ENCODE measurements at regions not wholly inside any gene's neighbourhood (a gene's known extent, or its start where the extent isn't known, plus 50 kb on each side); places are given as distances from the start of the nearest gene placed in this dataset.

DNA sequence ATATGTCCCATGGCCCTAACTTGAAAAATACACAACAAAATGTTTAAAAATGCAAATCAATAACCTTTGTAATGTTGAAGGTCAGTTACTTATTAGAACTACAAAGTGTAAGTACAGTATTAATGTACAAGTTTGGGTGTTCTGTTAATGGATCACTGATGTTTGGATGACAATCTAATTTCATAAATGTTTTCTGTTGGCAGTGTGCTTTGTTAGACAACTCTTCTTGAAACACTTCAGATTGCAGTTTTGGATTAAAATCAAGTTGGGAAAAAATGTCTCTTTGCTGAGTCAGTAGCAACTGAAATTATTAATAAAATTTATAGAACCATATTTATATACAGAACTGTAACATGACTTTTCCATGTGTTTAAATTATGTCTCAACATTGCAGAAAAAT is 1063.5 kb upstream of the PCDH9 start:
- Histone ChIP-seq H3F3A (replicated peaks; ENCODE audit: insufficient read depth) (no peaks in the 10 kb centered on the region), H2AFZ (ENCODE audit: low read depth) (no peak overlapping the region), H3K27ac (ENCODE audit: low read depth in 2 of 2, low read length in 1 of 2) (no peak overlapping the region), H3K27me3 (ENCODE audit: insufficient read depth) (no peaks in the 10 kb centered on the region), H3K9me3 (no peaks in the 10 kb centered on the region), H3K4me2 (no peak overlapping the region), H4K20me1 (ENCODE audit: insufficient read depth) (no peaks in the 10 kb centered on the region), H3K36me3 (replicated peaks in 1 of 2; ENCODE audit: control insufficient read depth in 1 of 2, insufficient read depth in 2 of 2, low read length in 1 of 2) (no peaks in the 10 kb centered on the region), H3K4me3 (ENCODE audit: low read depth in 2 of 2, low read length in 1 of 2) (no peak overlapping the region), H3K9me2 (no peaks in the 10 kb centered on the region), H3K9ac (no peak overlapping the region), H3K79me2 (ENCODE audit: insufficient read depth) (no peaks in the 10 kb centered on the region), H3K4me1 (ENCODE audit: control insufficient read depth in 1 of 2, insufficient read depth in 2 of 2, low read depth in 1 of 2, low read length in 1 of 2) (no peaks in the 10 kb centered on the region; a peak in 1 of 4 replicates)
- DNase-seq = no peak
- ChIA-PET CTCF (no interaction called here), POLR2A (no interaction called here)
- no peak for TF ChIP-seq TEAD4 (IDR thresholded peaks at IDR 0.05; ENCODE audit: borderline replicate concordance, insufficient read depth)
- TF ChIP-seq MEF2A (IDR thresholded peaks at IDR 0.05; ENCODE audit: borderline replicate concordance, low read depth) = no peak
- no peak for TF ChIP-seq RXRA (IDR thresholded peaks at IDR 0.05; ENCODE audit: borderline replicate concordance, low read depth)
- TF ChIP-seq, protein P1, sequence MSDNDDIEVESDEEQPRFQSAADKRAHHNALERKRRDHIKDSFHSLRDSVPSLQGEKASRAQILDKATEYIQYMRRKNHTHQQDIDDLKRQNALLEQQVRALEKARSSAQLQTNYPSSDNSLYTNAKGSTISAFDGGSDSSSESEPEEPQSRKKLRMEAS (IDR thresholded peaks at IDR 0.05; ENCODE audit: low read depth) = no peak
- no peak for TF ChIP-seq FOXJ3 (CRISPR knock-in tag; IDR thresholded peaks at IDR 0.05)
- no peak for TF ChIP-seq GATA2 (CRISPR knock-in tag; IDR thresholded peaks at IDR 0.05)
- no peak for TF ChIP-seq NRF1 (IDR thresholded peaks at IDR 0.05; ENCODE audit: low read depth, low read length)
- TF ChIP-seq, protein P2, sequence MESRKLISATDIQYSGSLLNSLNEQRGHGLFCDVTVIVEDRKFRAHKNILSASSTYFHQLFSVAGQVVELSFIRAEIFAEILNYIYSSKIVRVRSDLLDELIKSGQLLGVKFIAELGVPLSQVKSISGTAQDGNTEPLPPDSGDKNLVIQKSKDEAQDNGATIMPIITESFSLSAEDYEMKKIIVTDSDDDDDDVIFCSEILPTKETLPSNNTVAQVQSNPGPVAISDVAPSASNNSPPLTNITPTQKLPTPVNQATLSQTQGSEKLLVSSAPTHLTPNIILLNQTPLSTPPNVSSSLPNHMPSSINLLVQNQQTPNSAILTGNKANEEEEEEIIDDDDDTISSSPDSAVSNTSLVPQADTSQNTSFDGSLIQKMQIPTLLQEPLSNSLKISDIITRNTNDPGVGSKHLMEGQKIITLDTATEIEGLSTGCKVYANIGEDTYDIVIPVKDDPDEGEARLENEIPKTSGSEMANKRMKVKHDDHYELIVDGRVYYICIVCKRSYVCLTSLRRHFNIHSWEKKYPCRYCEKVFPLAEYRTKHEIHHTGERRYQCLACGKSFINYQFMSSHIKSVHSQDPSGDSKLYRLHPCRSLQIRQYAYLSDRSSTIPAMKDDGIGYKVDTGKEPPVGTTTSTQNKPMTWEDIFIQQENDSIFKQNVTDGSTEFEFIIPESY (IDR thresholded peaks at IDR 0.05; ENCODE audit: borderline replicate concordance, low read depth) = no peak
- TF ChIP-seq EZH2phosphoT487 (IDR thresholded peaks at IDR 0.05; ENCODE audit: borderline replicate concordance, low read depth) = no peak
- TF ChIP-seq, protein P3, sequence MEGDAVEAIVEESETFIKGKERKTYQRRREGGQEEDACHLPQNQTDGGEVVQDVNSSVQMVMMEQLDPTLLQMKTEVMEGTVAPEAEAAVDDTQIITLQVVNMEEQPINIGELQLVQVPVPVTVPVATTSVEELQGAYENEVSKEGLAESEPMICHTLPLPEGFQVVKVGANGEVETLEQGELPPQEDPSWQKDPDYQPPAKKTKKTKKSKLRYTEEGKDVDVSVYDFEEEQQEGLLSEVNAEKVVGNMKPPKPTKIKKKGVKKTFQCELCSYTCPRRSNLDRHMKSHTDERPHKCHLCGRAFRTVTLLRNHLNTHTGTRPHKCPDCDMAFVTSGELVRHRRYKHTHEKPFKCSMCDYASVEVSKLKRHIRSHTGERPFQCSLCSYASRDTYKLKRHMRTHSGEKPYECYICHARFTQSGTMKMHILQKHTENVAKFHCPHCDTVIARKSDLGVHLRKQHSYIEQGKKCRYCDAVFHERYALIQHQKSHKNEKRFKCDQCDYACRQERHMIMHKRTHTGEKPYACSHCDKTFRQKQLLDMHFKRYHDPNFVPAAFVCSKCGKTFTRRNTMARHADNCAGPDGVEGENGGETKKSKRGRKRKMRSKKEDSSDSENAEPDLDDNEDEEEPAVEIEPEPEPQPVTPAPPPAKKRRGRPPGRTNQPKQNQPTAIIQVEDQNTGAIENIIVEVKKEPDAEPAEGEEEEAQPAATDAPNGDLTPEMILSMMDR (IDR thresholded peaks at IDR 0.05) = no peak
- TF ChIP-seq SIN3A (IDR thresholded peaks at IDR 0.05; ENCODE audit: borderline replicate concordance, low read depth, low read length) = no peak
- no peak for TF ChIP-seq YY1 (IDR thresholded peaks at IDR 0.05; ENCODE audit: low read depth)
- no peak for TF ChIP-seq RFX5 (IDR thresholded peaks at IDR 0.05; ENCODE audit: low read length)
- TF ChIP-seq EP300 (IDR thresholded peaks at IDR 0.05; ENCODE audit: borderline replicate concordance in 1 of 2, low read depth in 1 of 2, low read length in 1 of 2) = no peak
- TF ChIP-seq, protein P4, sequence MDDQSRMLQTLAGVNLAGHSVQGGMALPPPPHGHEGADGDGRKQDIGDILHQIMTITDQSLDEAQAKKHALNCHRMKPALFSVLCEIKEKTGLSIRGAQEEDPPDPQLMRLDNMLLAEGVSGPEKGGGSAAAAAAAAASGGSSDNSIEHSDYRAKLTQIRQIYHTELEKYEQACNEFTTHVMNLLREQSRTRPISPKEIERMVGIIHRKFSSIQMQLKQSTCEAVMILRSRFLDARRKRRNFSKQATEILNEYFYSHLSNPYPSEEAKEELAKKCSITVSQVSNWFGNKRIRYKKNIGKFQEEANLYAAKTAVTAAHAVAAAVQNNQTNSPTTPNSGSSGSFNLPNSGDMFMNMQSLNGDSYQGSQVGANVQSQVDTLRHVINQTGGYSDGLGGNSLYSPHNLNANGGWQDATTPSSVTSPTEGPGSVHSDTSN (IDR thresholded peaks at IDR 0.05) = no peak
- no peak for TF ChIP-seq SMC3 (IDR thresholded peaks at IDR 0.05; ENCODE audit: low read depth, low read length)
- no peak for TF ChIP-seq IRF3 (IDR thresholded peaks at IDR 0.05; ENCODE audit: low read depth, low read length)
- no peak for TF ChIP-seq CHD2 (IDR thresholded peaks at IDR 0.05; ENCODE audit: low read length, partially characterized antibody)

Data from SK-N-SH (cell line).